Right lobe of liver (tissue), 6 donors: ENCODE measurements at regions not wholly inside any gene's neighbourhood (a gene's known extent, or its start where the extent isn't known, plus 50 kb on each side); places are given as distances from the start of the nearest gene placed in this dataset.

Source experiments
- ATAC-seq, 4 donors: fragments of 200-7000 bp; cut with Tn5 transposase; one replicate each; pipeline ENCODE4 v1.9.1; 2020; ENCODE audit warnings: mild to moderate bottlenecking in 4 of 4, moderate library complexity in 4 of 4
- DNase-seq, 3 donors: peaks; one replicate each; pipeline ENCODE4 v3.0.0-alpha.2; 2020
- H3K27ac ChIP-seq, 3 donors: fragments of 200-600 bp; one replicate each; pipeline ENCODE4 v1.8.0; 2022
- H3K27me3 ChIP-seq, 2 donors: fragments of 200-600 bp; one replicate each; pipeline ENCODE4 v1.8.0; 2022
- H3K36me3 ChIP-seq, 4 donors: fragments of 200-600 bp; sonication (generic) in 1 of 4; one replicate each; pipeline versions ENCODE4 v1.5.1 to v1.8.0; 2017 to 2022; ENCODE audit warnings: control low read depth in 1 of 4
- H3K4me1 ChIP-seq, 4 donors: fragments of 200-600 bp; sonication (generic) in 1 of 4; one replicate each; pipeline versions ENCODE4 v1.5.1 to v1.8.0; 2017 to 2022; ENCODE audit warnings: control low read depth in 1 of 4
- H3K4me3 ChIP-seq, 3 donors: fragments of 200-600 bp; one replicate each; pipeline ENCODE4 v1.8.0; 2022
- H3K9me3 ChIP-seq, 4 donors: fragments of 200-600 bp; sonication (generic) in 1 of 4; one replicate each; pipeline versions ENCODE4 v1.5.1 to v1.8.0; 2017 to 2022; ENCODE audit warnings: control low read depth in 1 of 4
- CTCF ChIP-seq, 4 donors: fragments of 200-600 bp in 3 of 4; fragments of 450-650 bp in 1 of 4; IDR thresholded peaks; one replicate each; pipeline versions ENCODE4 v1.5.1 to v1.8.0; 2016 to 2022; ENCODE audit warnings: antibody characterized with exemption in 4 of 4, mild to moderate bottlenecking in 2 of 4
- POLR2A ChIP-seq: fragments of 450-650 bp; IDR thresholded peaks from one replicate; pipeline ENCODE4 v1.6.1; 2017; ENCODE audit warnings: antibody characterized with exemption, mild to moderate bottlenecking
- WGBS: methylation state at CpG from one replicate; pipeline ENCODE4 v1.1.6; 2018; ENCODE audit warnings: low coverage, low lambda C conversion rate; ENCODE audit not compliant: insufficient coverage; ENCODE audit errors: missing lambda C conversion rate; 5-methylcytosine and 5-hydroxymethylcytosine counted together
- intact Hi-C, 2 donors: fragments of 100-400 bp; cut with DNase I; formaldehyde crosslinking; loops; one replicate each; pipeline versions ENCODE4 v1.11.2 to v1.14.1; 2022
- donor health status: DM: no; HTN: yes; CAD: no.
- donor health status: DM: no; HTN: no; CAD: no.
- donor health status: DM: no; HTN: no; CAD: no.
- donor health status: DM: no; HTN: yes; CAD: no.
- donor health status: DM: no; HTN: yes; CAD: no.

- no peak for ATAC-seq
- Histone ChIP-seq H3K4me1 (no peaks in the 10 kb centered on the region), H3K4me3 (no peak overlapping the region), H3K36me3 (no peaks in the 10 kb centered on the region), H3K27ac (no peak overlapping the region), H3K27me3 (no peaks in the 10 kb centered on the region), H3K9me3 (no peaks in the 10 kb centered on the region)
- WGBS = 63% methylated on average over 1 of the region's 1 CpG
- TF ChIP-seq CTCF (IDR thresholded peaks at IDR 0.05) (no peak), POLR2A (no peak)
- DNase-seq = no peak
- intact Hi-C loops = no loop called here
Observed at GRCh38 chr4:134883831-134884449, 682.4 kb upstream of the PABPC4L start.

- H3K27me3 ChIP-seq = no peaks in the 10 kb centered on the region
- intact Hi-C loops = no loop called here
- no peak for TF ChIP-seq CTCF (IDR thresholded peaks at IDR 0.05)
- TF ChIP-seq POLR2A = no peak
- H3K36me3 ChIP-seq = no peaks in the 10 kb centered on the region
- DNase-seq (no peak), ATAC-seq (no peak)
- no peaks in the 10 kb centered on the region for H3K4me1 ChIP-seq
- 59% methylated on average over 1 of the region's 1 CpG for WGBS
- no peaks in the 10 kb centered on the region for H3K9me3 ChIP-seq
- H3K4me3 ChIP-seq = no peak overlapping the region
- H3K27ac ChIP-seq = no peak overlapping the region
Observed at GRCh38 chr4:134879019-134879418, 677.4 kb upstream of the PABPC4L start.

- H3K9me3 ChIP-seq = no peaks in the 10 kb centered on the region
- H3K27ac ChIP-seq = no peak overlapping the region
- intact Hi-C loops = no loop called here
- TF ChIP-seq CTCF (IDR thresholded peaks at IDR 0.05) (no peak), POLR2A (no peak)
- H3K4me1 ChIP-seq = no peaks in the 10 kb centered on the region
- no peak for ATAC-seq
- no peak overlapping the region for H3K4me3 ChIP-seq
- no peaks in the 10 kb centered on the region for H3K36me3 ChIP-seq
- no peaks in the 10 kb centered on the region for H3K27me3 ChIP-seq
- DNase-seq = no peak
Observed at GRCh38 chr4:134867027-134867426, 665.4 kb upstream of the PABPC4L start.

GRCh38 chr4:134865675-134866074 lies 664.1 kb upstream of the PABPC4L start:
- intact Hi-C loops = no loop called here
- 33% methylated on average over 1 of the region's 1 CpG for WGBS
- Histone ChIP-seq H3K9me3 (no peaks in the 10 kb centered on the region), H3K4me3 (no peak overlapping the region), H3K36me3 (no peaks in the 10 kb centered on the region), H3K4me1 (no peaks in the 10 kb centered on the region), H3K27me3 (no peaks in the 10 kb centered on the region), H3K27ac (no peak overlapping the region)
- no peak for TF ChIP-seq CTCF (IDR thresholded peaks at IDR 0.05)
- TF ChIP-seq POLR2A = no peak
- ATAC-seq = no peak
- DNase-seq = no peak

GRCh38 chr4:134862116-134862515 lies 660.5 kb upstream of the PABPC4L start:
- ATAC-seq (no peak), DNase-seq (no peak)
- Histone ChIP-seq H3K4me3 (no peak overlapping the region), H3K27ac (no peak overlapping the region), H3K9me3 (no peaks in the 10 kb centered on the region), H3K4me1 (no peaks in the 10 kb centered on the region), H3K27me3 (no peaks in the 10 kb centered on the region), H3K36me3 (no peaks in the 10 kb centered on the region)
- TF ChIP-seq POLR2A (no peak), CTCF (IDR thresholded peaks at IDR 0.05) (no peak)
- WGBS = 67% methylated on average over 2 of the region's 2 CpGs
- intact Hi-C loops = no loop called here
